HG02884 (cell line): ENCODE measurements at regions not wholly inside any gene's neighbourhood (a gene's known extent, or its start where the extent isn't known, plus 50 kb on each side); places are given as distances from the start of the nearest gene placed in this dataset.

Experiments used
- ATAC-seq: cut with Tn5 transposase; IDR thresholded peaks from one replicate; pipeline ENCODE4 v1.9.1; 2021; ENCODE audit warnings: mild to moderate bottlenecking, moderate library complexity; ENCODE audit not compliant: unreplicated experiment

GRCh38 chr12:4857472-4858291 lies 52.0 kb upstream of the KCNA1 start:
- peak; percentile 64 for ATAC-seq

- ATAC-seq = no peak
Measured at GRCh38 chr12:4858386-4858785, 51.3 kb upstream of the KCNA1 start.

- ATAC-seq = no peak
Measured at GRCh38 chr12:4859478-4860210, 50.1 kb upstream of the KCNA1 start.
